Breast epithelium (tissue), 3 donors: ENCODE measurements at regions not wholly inside any gene's neighbourhood (a gene's known extent, or its start where the extent isn't known, plus 50 kb on each side); places are given as distances from the start of the nearest gene placed in this dataset.

Source experiments
- POLR2A ChIP-seq: fragments of 450-650 bp; IDR thresholded peaks from one replicate; pipeline ENCODE4 v1.6.1; 2016; ENCODE audit warnings: antibody characterized with exemption, mild to moderate bottlenecking, moderate library complexity
- POLR2AphosphoS5 ChIP-seq, 3 donors: sonication (generic); formaldehyde crosslinking; IDR thresholded peaks; one replicate each; pipeline ENCODE4 v1.6.1; 2017; ENCODE audit warnings: antibody characterized with exemption in 3 of 3
- TF ChIP-seq, protein P1 (sequence below), 3 donors: fragments of 450-650 bp; IDR thresholded peaks; one replicate each; pipeline ENCODE4 v1.5.1; 2016 to 2017; ENCODE audit warnings: antibody characterized with exemption in 3 of 3, mild to moderate bottlenecking in 3 of 3, moderate library complexity in 3 of 3

DNA sequence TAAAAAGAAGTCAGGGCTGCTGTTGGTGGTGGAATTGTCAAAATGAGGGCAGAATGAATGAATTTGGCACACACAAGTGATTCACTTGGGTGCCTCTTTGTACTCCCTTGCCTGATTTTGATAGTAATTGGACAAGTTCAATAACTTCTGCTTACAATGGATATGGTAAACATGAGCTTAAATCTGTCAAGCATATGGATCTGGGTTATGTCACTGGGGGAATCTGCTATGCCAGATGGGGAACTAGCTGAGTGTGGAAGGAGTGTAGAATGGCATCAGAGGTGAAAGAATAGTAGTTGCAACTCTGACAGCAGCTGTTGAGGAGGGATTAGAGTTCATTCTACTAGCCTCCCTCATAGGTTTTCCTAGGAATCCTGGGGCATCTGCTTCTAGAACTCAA is 724.2 kb upstream of the CDH8 start:
- TF ChIP-seq POLR2AphosphoS5 (IDR thresholded peaks at IDR 0.05) (no peak), POLR2A (no peak)
- TF ChIP-seq, protein P1, sequence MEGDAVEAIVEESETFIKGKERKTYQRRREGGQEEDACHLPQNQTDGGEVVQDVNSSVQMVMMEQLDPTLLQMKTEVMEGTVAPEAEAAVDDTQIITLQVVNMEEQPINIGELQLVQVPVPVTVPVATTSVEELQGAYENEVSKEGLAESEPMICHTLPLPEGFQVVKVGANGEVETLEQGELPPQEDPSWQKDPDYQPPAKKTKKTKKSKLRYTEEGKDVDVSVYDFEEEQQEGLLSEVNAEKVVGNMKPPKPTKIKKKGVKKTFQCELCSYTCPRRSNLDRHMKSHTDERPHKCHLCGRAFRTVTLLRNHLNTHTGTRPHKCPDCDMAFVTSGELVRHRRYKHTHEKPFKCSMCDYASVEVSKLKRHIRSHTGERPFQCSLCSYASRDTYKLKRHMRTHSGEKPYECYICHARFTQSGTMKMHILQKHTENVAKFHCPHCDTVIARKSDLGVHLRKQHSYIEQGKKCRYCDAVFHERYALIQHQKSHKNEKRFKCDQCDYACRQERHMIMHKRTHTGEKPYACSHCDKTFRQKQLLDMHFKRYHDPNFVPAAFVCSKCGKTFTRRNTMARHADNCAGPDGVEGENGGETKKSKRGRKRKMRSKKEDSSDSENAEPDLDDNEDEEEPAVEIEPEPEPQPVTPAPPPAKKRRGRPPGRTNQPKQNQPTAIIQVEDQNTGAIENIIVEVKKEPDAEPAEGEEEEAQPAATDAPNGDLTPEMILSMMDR (IDR thresholded peaks at IDR 0.05) = no peak
